SK-N-SH (cell line): ENCODE measurements at regions not wholly inside any gene's neighbourhood (a gene's known extent, or its start where the extent isn't known, plus 50 kb on each side); places are given as distances from the start of the nearest gene placed in this dataset.

Experiments used
- CTCF ChIA-PET: fragments of 300-600, 350-600 bp; formaldehyde crosslinking; extraction: SDS; loops from one replicate; lab custom pipeline; 2021; lab: Yijun Ruan, JAX
- POLR2A ChIA-PET: fragments of 350-600 bp; sonication (Branson Sonifier 250); formaldehyde crosslinking; extraction: SDS; loops from one replicate; lab custom pipeline; 2020; ENCODE audit warnings: antibody characterized with exemption, inconsistent platforms; lab: Yijun Ruan, JAX
- DNase-seq: peaks from one replicate; pipeline ENCODE4 v3.0.0; 2012
- H2AFZ ChIP-seq: fragments of 200-600 bp; sonication (generic); 2 replicates; pipeline ENCODE4 v1.8.1; 2016; ENCODE audit warnings: antibody characterized with exemption, mild to moderate bottlenecking, low read depth
- H3F3A ChIP-seq: fragments of 200-600 bp; sonication (generic); replicated peaks from 2 replicates; pipeline ENCODE3; 2016; ENCODE audit warnings: antibody characterized with exemption, mild to moderate bottlenecking; ENCODE audit not compliant: insufficient read depth
- H3K27ac ChIP-seq, 2 experiments: fragments of 200-500 bp in 1 of 2; fragments of 200-600 bp in 1 of 2; sonication (Bioruptor generic) in 1 of 2; sonication (generic), shearing (Covaris generic) in 1 of 2; 2 replicates each; pipeline versions ENCODE4 v1.5.1 to v1.6.1; 2014 to 2016; ENCODE audit warnings: low read depth in 2 of 2, inconsistent platforms in 1 of 2, low read length in 1 of 2, mild to moderate bottlenecking in 1 of 2, mixed read lengths in 1 of 2
- H3K27me3 ChIP-seq: fragments of 200-600 bp; sonication (generic), shearing (Covaris generic); 2 replicates; pipeline ENCODE4 v1.6.1; 2016; ENCODE audit warnings: mixed run types; ENCODE audit not compliant: insufficient read depth
- H3K36me3 ChIP-seq, 2 experiments: fragments of 200-500 bp in 1 of 2; fragments of 200-600 bp in 1 of 2; sonication (Bioruptor generic) in 1 of 2; sonication (generic) in 1 of 2; replicated peaks in 1 of 2; 2 replicates each; pipeline versions ENCODE3 to v1.5.1; 2014 to 2016; ENCODE audit warnings: low read length in 1 of 2, mild to moderate bottlenecking in 1 of 2; ENCODE audit not compliant: insufficient read depth in 2 of 2, control insufficient read depth in 1 of 2
- H3K4me1 ChIP-seq, 2 experiments: fragments of 200-500 bp in 1 of 2; fragments of 200-600 bp in 1 of 2; sonication (Bioruptor generic) in 1 of 2; sonication (generic), shearing (Covaris generic) in 1 of 2; 2 replicates each; pipeline versions ENCODE4 v1.5.1 to v1.6.1; 2014 to 2016; ENCODE audit warnings: low read depth in 1 of 2, low read length in 1 of 2, mixed run types in 1 of 2; ENCODE audit not compliant: insufficient read depth in 2 of 2, control insufficient read depth in 1 of 2
- H3K4me2 ChIP-seq: fragments of 200-600 bp; sonication (generic), shearing (Covaris generic); 2 replicates; pipeline ENCODE4 v1.6.1; 2017; ENCODE audit warnings: mixed run types
- H3K4me3 ChIP-seq, 2 experiments: fragments of 200-500 bp in 1 of 2; fragments of 200-600 bp in 1 of 2; sonication (Bioruptor generic) in 1 of 2; sonication (generic), shearing (Covaris generic) in 1 of 2; 2 replicates each; pipeline versions ENCODE4 v1.5.1 to v1.8.1; 2014 to 2016; ENCODE audit warnings: low read depth in 2 of 2, inconsistent platforms in 1 of 2, low read length in 1 of 2, mild to moderate bottlenecking in 1 of 2, mixed read lengths in 1 of 2, moderate library complexity in 1 of 2
- H3K79me2 ChIP-seq: fragments of 200-600 bp; sonication (generic); 2 replicates; pipeline ENCODE4 v1.8.1; 2017; ENCODE audit warnings: mild to moderate bottlenecking; ENCODE audit not compliant: insufficient read depth
- H3K9ac ChIP-seq: fragments of 200-600 bp; sonication (generic); 2 replicates; pipeline ENCODE4 v1.6.1; 2017; ENCODE audit warnings: mixed run types
- H3K9me2 ChIP-seq: fragments of 200-600 bp; sonication (generic); 2 replicates; pipeline ENCODE4 v1.6.1; 2017; ENCODE audit warnings: mixed run types
- H3K9me3 ChIP-seq: fragments of 200-600 bp; sonication (generic); 2 replicates; pipeline ENCODE4 v1.6.1; 2017; ENCODE audit warnings: mixed run types, mild to moderate bottlenecking, moderate library complexity
- H4K20me1 ChIP-seq: fragments of 200-600 bp; sonication (generic); 2 replicates; pipeline ENCODE4 v1.6.1; 2017; ENCODE audit warnings: mild to moderate bottlenecking, mixed run types; ENCODE audit not compliant: insufficient read depth
- CHD2 ChIP-seq: fragments of 150-350 bp; IDR thresholded peaks from 2 replicates; pipeline ENCODE4 v1.6.1; 2018; ENCODE audit warnings: low read length; ENCODE audit not compliant: partially characterized antibody
- ELF1 ChIP-seq: IDR thresholded peaks from 2 replicates; pipeline ENCODE4 v1.4.0; 2012
- FOXJ3 ChIP-seq: sonication (generic); formaldehyde crosslinking; IDR thresholded peaks from 2 replicates; pipeline ENCODE4 v1.5.1; 2020; ENCODE audit warnings: mild to moderate bottlenecking, missing genetic modification reagents
- GABPA ChIP-seq: IDR thresholded peaks from 2 replicates; pipeline ENCODE4 v1.4.0; 2012; ENCODE audit warnings: low read depth, mild to moderate bottlenecking
- JUND ChIP-seq: IDR thresholded peaks from 2 replicates; pipeline ENCODE4 v1.4.0; 2012
- NFIC ChIP-seq: IDR thresholded peaks from 2 replicates; pipeline ENCODE4 v1.4.0; 2012; ENCODE audit warnings: borderline replicate concordance
- NRF1 ChIP-seq: IDR thresholded peaks from 2 replicates; pipeline ENCODE4 v1.6.1; 2012; ENCODE audit warnings: low read depth, mild to moderate bottlenecking, low read length
- POLR2AphosphoS5 ChIP-seq: IDR thresholded peaks from 2 replicates; pipeline ENCODE4 v1.6.1; 2012; ENCODE audit warnings: low read depth, low read length
- RAD21 ChIP-seq: IDR thresholded peaks from 2 replicates; pipeline ENCODE4 v1.6.1; 2012; ENCODE audit warnings: mild to moderate bottlenecking, low read length
- RCOR1 ChIP-seq: fragments of 150-350 bp; IDR thresholded peaks from 2 replicates; pipeline ENCODE4 v1.6.1; 2017; ENCODE audit warnings: antibody characterized with exemption, low read length
- RFX5 ChIP-seq: IDR thresholded peaks from 2 replicates; pipeline ENCODE4 v1.6.1; 2012; ENCODE audit warnings: mild to moderate bottlenecking, improper control_type of control experiment, low read length
- SIN3A ChIP-seq: IDR thresholded peaks from 2 replicates; pipeline ENCODE4 v1.6.1; 2012; ENCODE audit warnings: low read depth, mild to moderate bottlenecking, low read length, moderate library complexity, borderline replicate concordance
- SMC3 ChIP-seq: IDR thresholded peaks from 2 replicates; pipeline ENCODE4 v1.6.1; 2012; ENCODE audit warnings: low read depth, low read length, improper control_type of control experiment
- TAF1 ChIP-seq: IDR thresholded peaks from 2 replicates; pipeline ENCODE4 v1.6.1; 2012; ENCODE audit warnings: low read depth, mild to moderate bottlenecking, low read length, moderate library complexity, borderline replicate concordance
- TCF12 ChIP-seq: IDR thresholded peaks from 2 replicates; pipeline ENCODE4 v1.4.0; 2012
- WGBS: methylation state at CpG from one replicate; pipeline ENCODE4 v1.1.6; 2017; ENCODE audit warnings: low lambda C conversion rate; 5-methylcytosine and 5-hydroxymethylcytosine counted together
- TF ChIP-seq, protein P1 (sequence below): fragments of 200-600 bp; sonication (generic); IDR thresholded peaks from 2 replicates; pipeline ENCODE4 v1.6.1; 2017; ENCODE audit warnings: antibody characterized with exemption, mild to moderate bottlenecking, moderate library complexity
- TF ChIP-seq, protein P2 (sequence below): IDR thresholded peaks from 2 replicates; pipeline ENCODE4; 2012
- TF ChIP-seq, protein P3 (sequence below): IDR thresholded peaks from 2 replicates; pipeline ENCODE4 v1.4.0; 2012; ENCODE audit warnings: low read depth, borderline replicate concordance
- TF ChIP-seq, protein P4 (sequence below): IDR thresholded peaks from 2 replicates; pipeline ENCODE4 v1.6.1; 2012; ENCODE audit warnings: mild to moderate bottlenecking, low read depth, low read length, moderate library complexity

DNA sequence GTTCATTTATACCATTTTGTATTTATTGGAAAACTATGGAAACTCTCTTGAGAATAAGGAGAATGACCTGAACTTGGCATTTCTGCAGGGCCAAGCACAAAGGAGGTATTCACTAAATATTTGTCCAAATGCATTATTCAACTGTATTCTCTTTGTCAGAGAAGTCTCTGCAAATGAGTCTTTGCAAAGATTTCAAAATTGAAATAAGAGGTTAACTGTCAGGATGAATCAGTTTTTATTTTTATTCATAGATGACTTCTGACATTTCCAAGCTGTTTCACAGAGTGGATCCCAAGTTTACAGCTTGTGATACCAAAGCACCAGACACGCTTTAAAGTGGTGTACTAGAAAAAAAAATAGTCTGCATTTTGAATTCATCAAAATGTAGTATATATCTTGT is 131.6 kb downstream of the UTRN start:
- H3K79me2 ChIP-seq: peaks cover 15% of the 10 kb centered on the region
- peak overlapping the region in 1 of 2 experiments; percentile 76; a peak in 2 of 4 replicates for H3K27ac ChIP-seq
- no peaks in the 10 kb centered on the region for H3K4me1 ChIP-seq
- no peak for TF ChIP-seq FOXJ3 (CRISPR knock-in tag)
- TF ChIP-seq RCOR1: no peak
- TF ChIP-seq GABPA: no peak
- TF ChIP-seq TCF12: no peak
- TF ChIP-seq CHD2: no peak
- TF ChIP-seq, protein P1, sequence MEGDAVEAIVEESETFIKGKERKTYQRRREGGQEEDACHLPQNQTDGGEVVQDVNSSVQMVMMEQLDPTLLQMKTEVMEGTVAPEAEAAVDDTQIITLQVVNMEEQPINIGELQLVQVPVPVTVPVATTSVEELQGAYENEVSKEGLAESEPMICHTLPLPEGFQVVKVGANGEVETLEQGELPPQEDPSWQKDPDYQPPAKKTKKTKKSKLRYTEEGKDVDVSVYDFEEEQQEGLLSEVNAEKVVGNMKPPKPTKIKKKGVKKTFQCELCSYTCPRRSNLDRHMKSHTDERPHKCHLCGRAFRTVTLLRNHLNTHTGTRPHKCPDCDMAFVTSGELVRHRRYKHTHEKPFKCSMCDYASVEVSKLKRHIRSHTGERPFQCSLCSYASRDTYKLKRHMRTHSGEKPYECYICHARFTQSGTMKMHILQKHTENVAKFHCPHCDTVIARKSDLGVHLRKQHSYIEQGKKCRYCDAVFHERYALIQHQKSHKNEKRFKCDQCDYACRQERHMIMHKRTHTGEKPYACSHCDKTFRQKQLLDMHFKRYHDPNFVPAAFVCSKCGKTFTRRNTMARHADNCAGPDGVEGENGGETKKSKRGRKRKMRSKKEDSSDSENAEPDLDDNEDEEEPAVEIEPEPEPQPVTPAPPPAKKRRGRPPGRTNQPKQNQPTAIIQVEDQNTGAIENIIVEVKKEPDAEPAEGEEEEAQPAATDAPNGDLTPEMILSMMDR: no peak
- no peak for TF ChIP-seq SIN3A
- TF ChIP-seq, protein P2, sequence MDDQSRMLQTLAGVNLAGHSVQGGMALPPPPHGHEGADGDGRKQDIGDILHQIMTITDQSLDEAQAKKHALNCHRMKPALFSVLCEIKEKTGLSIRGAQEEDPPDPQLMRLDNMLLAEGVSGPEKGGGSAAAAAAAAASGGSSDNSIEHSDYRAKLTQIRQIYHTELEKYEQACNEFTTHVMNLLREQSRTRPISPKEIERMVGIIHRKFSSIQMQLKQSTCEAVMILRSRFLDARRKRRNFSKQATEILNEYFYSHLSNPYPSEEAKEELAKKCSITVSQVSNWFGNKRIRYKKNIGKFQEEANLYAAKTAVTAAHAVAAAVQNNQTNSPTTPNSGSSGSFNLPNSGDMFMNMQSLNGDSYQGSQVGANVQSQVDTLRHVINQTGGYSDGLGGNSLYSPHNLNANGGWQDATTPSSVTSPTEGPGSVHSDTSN: no peak
- TF ChIP-seq RFX5: no peak
- no peak for TF ChIP-seq JUND
- TF ChIP-seq, protein P3, sequence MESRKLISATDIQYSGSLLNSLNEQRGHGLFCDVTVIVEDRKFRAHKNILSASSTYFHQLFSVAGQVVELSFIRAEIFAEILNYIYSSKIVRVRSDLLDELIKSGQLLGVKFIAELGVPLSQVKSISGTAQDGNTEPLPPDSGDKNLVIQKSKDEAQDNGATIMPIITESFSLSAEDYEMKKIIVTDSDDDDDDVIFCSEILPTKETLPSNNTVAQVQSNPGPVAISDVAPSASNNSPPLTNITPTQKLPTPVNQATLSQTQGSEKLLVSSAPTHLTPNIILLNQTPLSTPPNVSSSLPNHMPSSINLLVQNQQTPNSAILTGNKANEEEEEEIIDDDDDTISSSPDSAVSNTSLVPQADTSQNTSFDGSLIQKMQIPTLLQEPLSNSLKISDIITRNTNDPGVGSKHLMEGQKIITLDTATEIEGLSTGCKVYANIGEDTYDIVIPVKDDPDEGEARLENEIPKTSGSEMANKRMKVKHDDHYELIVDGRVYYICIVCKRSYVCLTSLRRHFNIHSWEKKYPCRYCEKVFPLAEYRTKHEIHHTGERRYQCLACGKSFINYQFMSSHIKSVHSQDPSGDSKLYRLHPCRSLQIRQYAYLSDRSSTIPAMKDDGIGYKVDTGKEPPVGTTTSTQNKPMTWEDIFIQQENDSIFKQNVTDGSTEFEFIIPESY: no peak
- TF ChIP-seq ELF1: no peak
- TF ChIP-seq, protein P4, sequence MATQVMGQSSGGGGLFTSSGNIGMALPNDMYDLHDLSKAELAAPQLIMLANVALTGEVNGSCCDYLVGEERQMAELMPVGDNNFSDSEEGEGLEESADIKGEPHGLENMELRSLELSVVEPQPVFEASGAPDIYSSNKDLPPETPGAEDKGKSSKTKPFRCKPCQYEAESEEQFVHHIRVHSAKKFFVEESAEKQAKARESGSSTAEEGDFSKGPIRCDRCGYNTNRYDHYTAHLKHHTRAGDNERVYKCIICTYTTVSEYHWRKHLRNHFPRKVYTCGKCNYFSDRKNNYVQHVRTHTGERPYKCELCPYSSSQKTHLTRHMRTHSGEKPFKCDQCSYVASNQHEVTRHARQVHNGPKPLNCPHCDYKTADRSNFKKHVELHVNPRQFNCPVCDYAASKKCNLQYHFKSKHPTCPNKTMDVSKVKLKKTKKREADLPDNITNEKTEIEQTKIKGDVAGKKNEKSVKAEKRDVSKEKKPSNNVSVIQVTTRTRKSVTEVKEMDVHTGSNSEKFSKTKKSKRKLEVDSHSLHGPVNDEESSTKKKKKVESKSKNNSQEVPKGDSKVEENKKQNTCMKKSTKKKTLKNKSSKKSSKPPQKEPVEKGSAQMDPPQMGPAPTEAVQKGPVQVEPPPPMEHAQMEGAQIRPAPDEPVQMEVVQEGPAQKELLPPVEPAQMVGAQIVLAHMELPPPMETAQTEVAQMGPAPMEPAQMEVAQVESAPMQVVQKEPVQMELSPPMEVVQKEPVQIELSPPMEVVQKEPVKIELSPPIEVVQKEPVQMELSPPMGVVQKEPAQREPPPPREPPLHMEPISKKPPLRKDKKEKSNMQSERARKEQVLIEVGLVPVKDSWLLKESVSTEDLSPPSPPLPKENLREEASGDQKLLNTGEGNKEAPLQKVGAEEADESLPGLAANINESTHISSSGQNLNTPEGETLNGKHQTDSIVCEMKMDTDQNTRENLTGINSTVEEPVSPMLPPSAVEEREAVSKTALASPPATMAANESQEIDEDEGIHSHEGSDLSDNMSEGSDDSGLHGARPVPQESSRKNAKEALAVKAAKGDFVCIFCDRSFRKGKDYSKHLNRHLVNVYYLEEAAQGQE: no peak
- TF ChIP-seq SMC3: no peak
- TF ChIP-seq POLR2AphosphoS5: no peak
- no peak for TF ChIP-seq NFIC
- TF ChIP-seq TAF1: no peak
- TF ChIP-seq RAD21: no peak
- TF ChIP-seq NRF1: no peak
- CTCF ChIA-PET: no interaction called here
- no peak overlapping the region for H3K9ac ChIP-seq
- POLR2A ChIA-PET: no interaction called here
- H3K9me3 ChIP-seq: no peaks in the 10 kb centered on the region
- no peak overlapping the region for H3K4me3 ChIP-seq
- H3F3A ChIP-seq: peaks cover 12% of the 10 kb centered on the region
- DNase-seq: no peak
- H3K27me3 ChIP-seq: no peaks in the 10 kb centered on the region
- 14% methylated on average over 1 of the region's 1 CpG for WGBS
- no peak overlapping the region for H2AFZ ChIP-seq
- no peaks in the 10 kb centered on the region for H3K9me2 ChIP-seq
- no peaks in the 10 kb centered on the region for H3K36me3 ChIP-seq
- H3K4me2 ChIP-seq: peak overlapping the region; percentile 37; the same call in 1 of the 2 replicates
- no peaks in the 10 kb centered on the region for H4K20me1 ChIP-seq
